ENCODE measurements at regions not wholly inside any gene's neighbourhood (a gene's known extent, or its start where the extent isn't known, plus 50 kb on each side); places are given as distances from the start of the nearest gene placed in this dataset.
A peak's percentile ranks its signal among the peaks of the same experiment; 100 is the strongest.

GRCh38 chr11:19398772-19399527 lies 158.2 kb upstream of the E2F8 start:
- Histone ChIP-seq H3K36me3 (no peaks in the 10 kb centered on the region), H3K27ac (no peak overlapping the region), H3K4me1 (no peaks in the 10 kb centered on the region), H3K4me3 (no peak overlapping the region), H3K27me3 (no peaks in the 10 kb centered on the region), H3K9me3 (no peaks in the 10 kb centered on the region)
- intact Hi-C loops (cut with DNase I): no loop called here
- no peak for TF ChIP-seq CTCF (IDR thresholded peaks at IDR 0.05)
- peak in 2 of 4 donors; percentile 66 to 80 for DNase-seq
- peak; percentile 59 for ATAC-seq

GRCh38 chr11:19398273-19398672 lies 157.5 kb upstream of the E2F8 start:
- TF ChIP-seq CTCF (IDR thresholded peaks at IDR 0.05): no peak
- H3K36me3 ChIP-seq: no peaks in the 10 kb centered on the region
- no peaks in the 10 kb centered on the region for H3K9me3 ChIP-seq
- no peaks in the 10 kb centered on the region for H3K4me1 ChIP-seq
- peak; percentile 16 for ATAC-seq
- no peak overlapping the region for H3K4me3 ChIP-seq
- no peak overlapping the region for H3K27ac ChIP-seq
- DNase-seq: no peak
- H3K27me3 ChIP-seq: no peaks in the 10 kb centered on the region
- intact Hi-C loops (cut with DNase I): no loop called here

GRCh38 chr11:19395050-19395449 lies 154.3 kb upstream of the E2F8 start:
- intact Hi-C loops (cut with DNase I): no loop called here
- H3K27me3 ChIP-seq: no peaks in the 10 kb centered on the region
- no peaks in the 10 kb centered on the region for H3K36me3 ChIP-seq
- H3K4me3 ChIP-seq: no peak overlapping the region
- H3K4me1 ChIP-seq: no peaks in the 10 kb centered on the region
- DNase-seq: no peak
- H3K27ac ChIP-seq: no peak overlapping the region
- ATAC-seq: no peak
- no peak for TF ChIP-seq CTCF (IDR thresholded peaks at IDR 0.05)
- H3K9me3 ChIP-seq: no peaks in the 10 kb centered on the region

- no peaks in the 10 kb centered on the region for H3K9me3 ChIP-seq
- no peaks in the 10 kb centered on the region for H3K4me1 ChIP-seq
- ATAC-seq (no peak), DNase-seq (no peak)
- no peak for TF ChIP-seq CTCF (IDR thresholded peaks at IDR 0.05)
- H3K4me3 ChIP-seq: no peak overlapping the region
- H3K36me3 ChIP-seq: no peaks in the 10 kb centered on the region
- no peaks in the 10 kb centered on the region for H3K27me3 ChIP-seq
- intact Hi-C loops (cut with DNase I): no loop called here
- H3K27ac ChIP-seq: no peak overlapping the region
These were observed 153.8 kb upstream of the E2F8 start for GRCh38 chr11:19394525-19395016.

- H3K4me3 ChIP-seq: no peak overlapping the region
- no peaks in the 10 kb centered on the region for H3K9me3 ChIP-seq
- H3K27me3 ChIP-seq: no peaks in the 10 kb centered on the region
- TF ChIP-seq CTCF (IDR thresholded peaks at IDR 0.05): no peak
- no peaks in the 10 kb centered on the region for H3K36me3 ChIP-seq
- DNase-seq (no peak), ATAC-seq (no peak)
- intact Hi-C loops (cut with DNase I): no loop called here
- no peaks in the 10 kb centered on the region for H3K4me1 ChIP-seq
- H3K27ac ChIP-seq: no peak overlapping the region
These were observed 153.2 kb upstream of the E2F8 start for GRCh38 chr11:19393941-19394340.

Measured in left lung (tissue), 4 donors.